ENCODE measurements at regions not wholly inside any gene's neighbourhood (a gene's known extent, or its start where the extent isn't known, plus 50 kb on each side); places are given as distances from the start of the nearest gene placed in this dataset.

- Histone ChIP-seq H3K9me3 (no peaks in the 10 kb centered on the region), H3K36me3 (no peaks in the 10 kb centered on the region), H3K27ac (no peak overlapping the region), H3K4me3 (no peak overlapping the region), H3K4me1 (no peaks in the 10 kb centered on the region), H3K27me3 (no peaks in the 10 kb centered on the region)
- intact Hi-C loops (cut with DNase I; ENCODE audit: low total_unique reads) = no loop called here
- DNase-seq = no peak
- TF ChIP-seq CTCF (IDR thresholded peaks at IDR 0.05) (no peak), POLR2A (IDR thresholded peaks at IDR 0.05) (no peak)
Observed at GRCh38 chr7:98509836-98510235, 107.2 kb upstream of the NPTX2 start.

GRCh38 chr7:98506471-98506870 is 105.6 kb upstream of the BAIAP2L1 start:
- no peaks in the 10 kb centered on the region for H3K9me3 ChIP-seq

GRCh38 chr7:98500764-98501163 is 99.9 kb upstream of the BAIAP2L1 start:
- Histone ChIP-seq H3K27me3 (no peaks in the 10 kb centered on the region), H3K36me3 (no peaks in the 10 kb centered on the region), H3K4me1 (no peaks in the 10 kb centered on the region), H3K4me3 (no peak overlapping the region), H3K27ac (no peak overlapping the region), H3K9me3 (no peaks in the 10 kb centered on the region)
- DNase-seq = no peak
- intact Hi-C loops (cut with DNase I; ENCODE audit: low total_unique reads) = no loop called here
- TF ChIP-seq CTCF (IDR thresholded peaks at IDR 0.05) (no peak), POLR2A (IDR thresholded peaks at IDR 0.05) (no peak)

More at GRCh38 chr7:98506471-98506870, 105.6 kb upstream of the BAIAP2L1 start:
- H3K36me3 ChIP-seq = no peaks in the 10 kb centered on the region
- DNase-seq = no peak
- no peaks in the 10 kb centered on the region for H3K27me3 ChIP-seq
- no peak overlapping the region for H3K4me3 ChIP-seq
- no peak for TF ChIP-seq CTCF (IDR thresholded peaks at IDR 0.05)
- TF ChIP-seq POLR2A (IDR thresholded peaks at IDR 0.05) = no peak
- intact Hi-C loops (cut with DNase I; ENCODE audit: low total_unique reads) = no loop called here
- H3K4me1 ChIP-seq = no peaks in the 10 kb centered on the region
- H3K27ac ChIP-seq = no peak overlapping the region

- DNase-seq = no peak
- no peaks in the 10 kb centered on the region for H3K36me3 ChIP-seq
- no peaks in the 10 kb centered on the region for H3K27me3 ChIP-seq
- intact Hi-C loops (cut with DNase I; ENCODE audit: low total_unique reads) = no loop called here
- no peak for TF ChIP-seq POLR2A (IDR thresholded peaks at IDR 0.05)
- TF ChIP-seq CTCF (IDR thresholded peaks at IDR 0.05) = no peak
- H3K27ac ChIP-seq = no peak overlapping the region
- no peak overlapping the region for H3K4me3 ChIP-seq
- H3K4me1 ChIP-seq = no peaks in the 10 kb centered on the region
- H3K9me3 ChIP-seq = no peaks in the 10 kb centered on the region
Observed at GRCh38 chr7:98496618-98497017, 95.7 kb upstream of the BAIAP2L1 start.

- TF ChIP-seq CTCF (IDR thresholded peaks at IDR 0.05) (no peak), POLR2A (IDR thresholded peaks at IDR 0.05) (no peak)
- DNase-seq = no peak
- Histone ChIP-seq H3K27me3 (no peaks in the 10 kb centered on the region), H3K27ac (no peak overlapping the region), H3K9me3 (no peaks in the 10 kb centered on the region), H3K4me1 (no peaks in the 10 kb centered on the region), H3K4me3 (no peak overlapping the region), H3K36me3 (no peaks in the 10 kb centered on the region)
- intact Hi-C loops (cut with DNase I; ENCODE audit: low total_unique reads) = no loop called here
Observed at GRCh38 chr7:98495200-98495955, 94.5 kb upstream of the BAIAP2L1 start.
